Astrocyte (in vitro differentiated cells and primary cell): ENCODE measurements at regions not wholly inside any gene's neighbourhood (a gene's known extent, or its start where the extent isn't known, plus 50 kb on each side); places are given as distances from the start of the nearest gene placed in this dataset.

Experiments used
- DNase-seq: peaks from one replicate; pipeline ENCODE4 v3.0.0-alpha.2; 2010; ENCODE audit warnings: low read depth
- FAIRE-seq: peaks from 2 replicates; lab custom pipeline; 2011; peaks lifted over from hg19 to GRCh38; lab: Jason Lieb, UNC
- H2AFZ ChIP-seq: 2 replicates; pipeline ENCODE4 v1.6.0; 2012; ENCODE audit warnings: low read depth, low read length, inconsistent platforms
- H3K27ac ChIP-seq: 2 replicates; pipeline ENCODE4 v1.5.1; 2011; ENCODE audit warnings: low read depth, low read length, inconsistent platforms
- H3K27me3 ChIP-seq: 2 replicates; pipeline ENCODE4 v1.6.0; 2011; ENCODE audit warnings: low read length, inconsistent platforms; ENCODE audit not compliant: insufficient read depth
- H3K36me3 ChIP-seq: 2 replicates; pipeline ENCODE4 v1.5.1; 2011; ENCODE audit warnings: low read length, inconsistent platforms; ENCODE audit not compliant: insufficient read depth
- H3K4me1 ChIP-seq: 2 replicates; pipeline ENCODE4 v1.5.1; 2011; ENCODE audit warnings: low read length, inconsistent platforms; ENCODE audit not compliant: insufficient read depth
- H3K4me2 ChIP-seq: 2 replicates; pipeline ENCODE4 v1.6.0; 2012; ENCODE audit warnings: low read length, inconsistent platforms
- H3K4me3 ChIP-seq: 2 replicates; pipeline ENCODE4 v1.5.1; 2011; ENCODE audit warnings: low read depth, mild to moderate bottlenecking, low read length, inconsistent platforms; ENCODE audit not compliant: insufficient read depth
- H3K79me2 ChIP-seq: 2 replicates; pipeline ENCODE4 v1.6.0; 2012; ENCODE audit warnings: mild to moderate bottlenecking, low read length, inconsistent platforms; ENCODE audit not compliant: insufficient read depth
- H3K9ac ChIP-seq: 2 replicates; pipeline ENCODE4 v1.6.0; 2012; ENCODE audit warnings: mild to moderate bottlenecking, low read length, inconsistent platforms
- H3K9me3 ChIP-seq: 2 replicates; pipeline ENCODE4 v1.5.1; 2012; ENCODE audit warnings: low read depth, mild to moderate bottlenecking, low read length, inconsistent platforms; ENCODE audit not compliant: insufficient read depth
- H4K20me1 ChIP-seq: 2 replicates; pipeline ENCODE4 v1.6.0; 2012; ENCODE audit warnings: low read length, inconsistent platforms; ENCODE audit not compliant: insufficient read depth
- H3K27ac Mint-ChIP-seq: one replicate; pipeline ENCODE4 v1.8.0; 2021; ENCODE audit warnings: mild to moderate bottlenecking, mixed read lengths; ENCODE audit not compliant: unreplicated experiment
- H3K27me3 Mint-ChIP-seq: one replicate; pipeline ENCODE4 v1.8.0; 2021; ENCODE audit warnings: low read depth, mixed read lengths; ENCODE audit not compliant: unreplicated experiment
- H3K36me3 Mint-ChIP-seq: one replicate; pipeline ENCODE4 v1.8.0; 2021; ENCODE audit warnings: low read depth, mixed read lengths; ENCODE audit not compliant: unreplicated experiment
- H3K4me1 Mint-ChIP-seq: one replicate; pipeline ENCODE4 v1.8.0; 2021; ENCODE audit warnings: low read depth, mixed read lengths; ENCODE audit not compliant: unreplicated experiment
- H3K4me3 Mint-ChIP-seq: one replicate; pipeline ENCODE4 v1.8.0; 2021; ENCODE audit warnings: mild to moderate bottlenecking, moderate library complexity, mixed read lengths; ENCODE audit not compliant: unreplicated experiment
- H3K9me3 Mint-ChIP-seq: one replicate; pipeline ENCODE4 v1.8.0; 2021; ENCODE audit warnings: mild to moderate bottlenecking, mixed read lengths; ENCODE audit not compliant: unreplicated experiment
- CTCF ChIP-seq: IDR thresholded peaks from 2 replicates; pipeline ENCODE4 v1.5.1; 2011; ENCODE audit warnings: low read depth, mild to moderate bottlenecking, inconsistent platforms, low read length, moderate library complexity; ENCODE audit not compliant: insufficient read depth
- EZH2 ChIP-seq: IDR thresholded peaks from 2 replicates; pipeline ENCODE4 v1.6.1; 2012; ENCODE audit warnings: mild to moderate bottlenecking, low read length, inconsistent platforms; ENCODE audit not compliant: insufficient read depth

DNA sequence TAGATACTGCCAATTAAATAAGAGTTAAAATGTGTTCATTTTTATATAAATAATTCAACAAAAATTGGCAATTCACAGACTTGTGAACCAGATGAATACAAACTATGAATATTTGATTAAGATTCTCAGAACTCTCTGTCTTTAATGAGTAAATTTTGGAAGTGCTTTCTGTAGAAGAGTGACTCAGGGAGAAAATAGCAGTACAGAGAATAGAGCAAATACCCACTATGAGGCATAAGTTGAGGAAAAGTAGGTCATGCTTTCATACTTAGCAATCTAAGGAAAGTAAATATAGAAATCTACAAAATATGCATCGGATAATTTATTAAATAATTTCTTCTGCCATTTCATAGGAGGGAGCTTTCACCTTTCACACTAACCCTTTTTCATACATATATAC lies 117.7 kb upstream of the TMEM106B start:
- no peaks in the 10 kb centered on the region for H3K36me3 ChIP-seq

GRCh38 chr7:12094365-12094921 lies 116.7 kb upstream of the TMEM106B start:
- Histone ChIP-seq H3K4me1 (no peaks in the 10 kb centered on the region), H4K20me1 (no peaks in the 10 kb centered on the region), H3K9ac (no peak overlapping the region), H3K4me3 (no peak overlapping the region), H2AFZ (no peak overlapping the region), H3K4me2 (no peak overlapping the region), H3K27me3 (no peaks in the 10 kb centered on the region), H3K79me2 (no peaks in the 10 kb centered on the region), H3K36me3 (no peaks in the 10 kb centered on the region), H3K9me3 (no peaks in the 10 kb centered on the region), H3K27ac (no peak overlapping the region)
- FAIRE-seq (no peak), DNase-seq (peak; percentile 64)
- H3K9me3 Mint-ChIP-seq, result peaks cover 2% of the 10 kb centered on the region
- TF ChIP-seq EZH2 (no peak), CTCF (no peak)
- peaks cover 1% of the 10 kb centered on the region for H3K36me3 Mint-ChIP-seq
- peaks cover 3% of the 10 kb centered on the region for H3K27me3 Mint-ChIP-seq
- H3K4me3 Mint-ChIP-seq, result no peak overlapping the region
- H3K4me1 Mint-ChIP-seq, result no peaks in the 10 kb centered on the region
- no peak overlapping the region for H3K27ac Mint-ChIP-seq

More for the DNA sequence above, 117.7 kb upstream of the TMEM106B start:
- Histone ChIP-seq H3K27me3 (no peaks in the 10 kb centered on the region), H3K9me3 (no peaks in the 10 kb centered on the region), H2AFZ (no peak overlapping the region), H3K9ac (no peak overlapping the region), H3K4me2 (no peak overlapping the region), H3K4me1 (no peaks in the 10 kb centered on the region), H4K20me1 (no peaks in the 10 kb centered on the region), H3K27ac (no peak overlapping the region), H3K79me2 (no peaks in the 10 kb centered on the region), H3K4me3 (no peak overlapping the region)
- H3K4me3 Mint-ChIP-seq, result no peak overlapping the region
- no peaks in the 10 kb centered on the region for H3K4me1 Mint-ChIP-seq
- no peak for FAIRE-seq
- no peak for DNase-seq
- TF ChIP-seq CTCF, result no peak
- no peak for TF ChIP-seq EZH2
- peaks cover 1% of the 10 kb centered on the region for H3K36me3 Mint-ChIP-seq
- H3K27me3 Mint-ChIP-seq, result peaks cover 3% of the 10 kb centered on the region
- H3K9me3 Mint-ChIP-seq, result no peaks in the 10 kb centered on the region
- no peak overlapping the region for H3K27ac Mint-ChIP-seq

DNA sequence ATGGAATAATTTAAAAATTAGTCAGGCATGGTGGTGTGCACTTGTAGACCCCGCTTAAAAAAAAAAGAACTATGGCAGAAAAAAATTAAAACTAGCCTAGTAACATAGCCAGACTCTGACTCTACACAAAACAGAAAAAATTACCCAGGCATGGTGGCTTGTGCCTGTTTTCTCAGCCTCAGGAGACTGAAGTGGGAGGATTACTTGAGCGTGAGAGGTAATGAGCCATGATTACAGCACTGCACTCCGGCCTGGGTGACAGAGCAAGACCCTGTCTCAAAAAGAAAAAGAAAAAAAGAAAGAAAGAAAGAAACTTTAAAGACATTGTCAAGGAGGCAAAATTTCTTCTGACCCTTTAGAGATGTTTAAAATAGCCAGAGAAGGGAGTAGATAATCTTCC lies 109.0 kb upstream of the TMEM106B start:
- no peaks in the 10 kb centered on the region for H3K4me1 Mint-ChIP-seq
- H3K4me3 ChIP-seq, result no peak overlapping the region
- no peak overlapping the region for H3K9ac ChIP-seq
- H3K4me3 Mint-ChIP-seq, result no peak overlapping the region
- no peaks in the 10 kb centered on the region for H3K27me3 ChIP-seq
- H3K79me2 ChIP-seq, result no peaks in the 10 kb centered on the region
- no peaks in the 10 kb centered on the region for H4K20me1 ChIP-seq
- no peaks in the 10 kb centered on the region for H3K27me3 Mint-ChIP-seq
- no peaks in the 10 kb centered on the region for H3K36me3 Mint-ChIP-seq
- TF ChIP-seq CTCF (no peak), EZH2 (no peak)
- FAIRE-seq, result no peak
- no peak overlapping the region for H2AFZ ChIP-seq
- H3K4me1 ChIP-seq, result no peaks in the 10 kb centered on the region
- no peak for DNase-seq
- H3K36me3 ChIP-seq, result no peaks in the 10 kb centered on the region
- no peak overlapping the region for H3K4me2 ChIP-seq
- no peak overlapping the region for H3K27ac ChIP-seq
- H3K9me3 Mint-ChIP-seq, result peaks cover 2% of the 10 kb centered on the region
- H3K9me3 ChIP-seq, result no peaks in the 10 kb centered on the region
- no peak overlapping the region for H3K27ac Mint-ChIP-seq
